ENCODE measurements at regions not wholly inside any gene's neighbourhood (a gene's known extent, or its start where the extent isn't known, plus 50 kb on each side); places are given as distances from the start of the nearest gene placed in this dataset.

GRCh38 chr16:86092586-86093480 lies 193.9 kb downstream of the IRF8 start:
- DNase-seq, result no peak

GRCh38 chr16:86093801-86094750 lies 195.1 kb downstream of the IRF8 start:
- DNase-seq, result no peak

- no peak for DNase-seq
Observed at GRCh38 chr16:86095131-86095752, 196.3 kb downstream of the IRF8 start.

GRCh38 chr16:86095906-86096485 lies 197.0 kb downstream of the IRF8 start:
- no peak for DNase-seq

GRCh38 chr16:86096850-86097249 lies 197.9 kb downstream of the IRF8 start:
- DNase-seq, result no peak

DNA sequence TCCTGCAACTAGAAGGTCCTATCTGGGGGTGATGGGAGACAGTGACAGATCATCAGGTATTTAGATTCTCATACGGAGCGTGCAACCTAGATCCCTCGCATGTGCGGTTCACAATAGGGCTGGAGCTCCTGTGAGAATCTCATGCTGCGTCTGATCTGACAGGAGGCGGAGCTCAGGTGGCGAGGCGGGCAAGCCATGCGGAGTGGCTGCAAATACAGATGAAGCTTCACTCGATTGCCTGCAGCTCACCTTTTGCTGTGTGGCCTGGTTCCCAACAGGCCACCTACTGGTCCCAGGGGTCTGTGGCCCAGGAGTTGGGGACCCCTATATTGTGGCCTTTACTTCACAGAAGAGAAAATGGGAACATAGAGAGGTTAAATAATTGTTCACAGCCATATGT lies 200.4 kb downstream of the IRF8 start:
- DNase-seq, result no peak

- DNase-seq, result peak; percentile 59
Observed at GRCh38 chr16:86100205-86101136, 201.5 kb downstream of the IRF8 start.

DNA sequence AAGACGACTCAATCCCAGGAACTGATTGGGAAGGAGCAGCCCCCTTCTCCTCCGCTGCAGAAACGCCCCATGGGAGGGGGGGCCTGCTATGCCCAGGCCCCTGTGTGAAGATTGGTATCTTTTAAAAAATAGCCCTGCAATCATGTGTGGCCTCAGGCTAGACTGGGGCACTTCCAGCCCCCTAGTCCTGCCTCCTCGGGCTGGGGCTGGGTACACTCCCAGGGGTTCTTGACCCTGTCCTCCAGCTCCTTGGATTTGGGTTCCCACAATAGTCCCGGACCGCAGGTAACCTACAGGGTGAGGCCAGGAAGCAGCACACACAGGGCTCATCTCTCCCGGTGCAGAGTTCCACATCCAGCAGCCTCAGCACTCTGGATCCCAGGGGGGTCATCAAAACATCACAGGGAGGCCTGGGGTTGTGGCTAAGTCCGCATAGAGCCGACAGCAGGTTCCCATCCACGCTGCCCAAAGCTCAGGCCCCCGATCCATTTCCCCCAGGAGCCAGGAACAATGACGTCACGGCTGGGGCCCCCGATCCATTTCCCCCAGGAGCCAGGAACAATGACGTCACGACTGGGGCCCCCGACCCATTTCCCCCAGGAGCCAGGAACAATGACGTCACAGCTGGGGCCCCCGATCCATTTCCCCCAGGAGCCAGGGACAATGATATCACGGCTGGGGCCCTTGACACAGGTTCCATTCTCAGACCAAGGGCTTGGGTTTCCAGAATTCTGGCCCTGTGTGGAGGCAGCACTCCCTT lies 202.4 kb downstream of the IRF8 start:
- no peak for DNase-seq

GRCh38 chr16:86101897-86102157 lies 202.9 kb downstream of the IRF8 start:
- DNase-seq, result no peak

DNA sequence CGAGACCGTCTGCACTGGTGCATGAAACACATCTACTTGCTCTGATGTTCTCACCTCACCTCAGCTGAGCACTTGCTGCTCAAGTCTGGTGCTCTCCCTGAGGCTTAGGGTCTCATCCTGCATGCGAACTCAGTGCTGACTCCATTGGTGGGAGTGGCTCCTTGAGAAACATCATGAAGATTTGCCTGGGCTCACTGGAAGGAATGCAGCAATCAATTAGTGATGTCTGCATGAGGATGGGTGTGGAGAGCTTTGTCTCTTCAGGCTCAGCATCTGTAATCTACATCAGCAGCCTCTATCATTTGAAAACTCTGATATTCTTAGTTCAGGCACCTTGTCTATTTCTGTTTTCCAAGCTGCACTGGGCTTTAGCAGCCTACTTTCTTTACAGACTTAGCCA lies 204.4 kb downstream of the IRF8 start:
- DNase-seq, result no peak

DNA sequence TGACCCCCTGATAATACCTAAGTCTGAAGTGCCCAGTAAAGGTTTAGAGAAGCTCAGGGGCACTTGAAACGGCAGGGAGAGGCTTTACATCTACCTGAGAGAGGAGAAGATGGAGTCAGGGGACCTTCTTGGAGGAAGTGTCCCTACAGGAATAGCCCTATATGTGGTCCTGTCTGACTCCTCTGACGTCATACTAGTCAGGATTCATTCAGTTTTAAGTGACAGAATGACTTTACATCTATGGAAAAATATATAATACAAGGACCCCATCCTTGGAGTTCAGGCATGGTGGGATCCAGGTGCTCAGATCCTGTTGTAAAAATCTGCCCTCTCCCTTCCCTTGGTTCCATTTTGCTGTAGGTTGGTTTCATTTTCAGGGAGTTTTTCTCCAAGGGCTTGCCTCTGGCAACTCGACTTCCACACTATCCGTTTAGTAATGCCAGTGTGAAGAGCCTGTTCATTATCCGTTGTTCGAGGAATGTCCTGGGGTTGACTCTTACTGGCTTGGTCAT lies 205.6 kb downstream of the IRF8 start:
- no peak for DNase-seq

- DNase-seq, result no peak
Observed at GRCh38 chr16:86107215-86107825, 208.4 kb downstream of the IRF8 start.

DNA sequence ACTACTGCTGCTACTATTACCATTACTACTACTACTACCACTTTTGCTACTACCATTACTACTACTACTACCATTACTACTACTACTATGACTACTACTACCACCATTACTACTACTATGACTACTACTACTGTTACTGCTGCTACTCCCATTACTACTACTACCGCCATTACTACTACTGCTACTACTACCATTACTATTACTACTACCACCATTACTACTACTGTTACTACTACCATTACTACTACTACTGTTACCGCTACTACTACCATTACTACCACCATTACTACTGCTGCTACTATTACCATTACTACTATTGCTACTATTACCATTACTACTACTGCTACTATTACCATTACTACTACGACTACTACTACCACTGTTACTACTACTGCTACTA lies 209.1 kb downstream of the IRF8 start:
- no peak for DNase-seq

DNA sequence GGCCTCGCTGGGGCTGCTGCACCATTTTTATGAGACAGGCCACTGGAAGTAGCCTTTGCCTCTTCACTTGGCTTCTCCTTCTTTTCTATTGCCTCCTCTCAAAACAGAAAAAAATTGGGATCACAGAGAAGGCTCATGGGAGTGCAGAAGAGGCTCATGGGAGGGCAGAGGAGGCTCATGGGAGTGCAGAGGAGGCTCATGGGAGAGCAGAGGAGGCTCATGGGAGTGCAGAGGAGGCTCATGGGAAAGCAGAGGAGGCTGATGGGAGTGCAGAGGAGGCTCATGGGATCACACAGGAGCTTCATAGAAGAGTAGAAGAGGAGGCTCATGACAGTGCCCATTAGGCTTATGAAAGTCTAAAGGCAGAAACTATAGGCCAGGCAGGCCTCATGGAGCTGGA lies 211.2 kb downstream of the IRF8 start:
- DNase-seq, result no peak

- DNase-seq, result no peak
Observed at GRCh38 chr16:86110726-86111125, 211.8 kb downstream of the IRF8 start.

GRCh38 chr16:86112178-86112577 lies 213.2 kb downstream of the IRF8 start:
- DNase-seq, result no peak

DNA sequence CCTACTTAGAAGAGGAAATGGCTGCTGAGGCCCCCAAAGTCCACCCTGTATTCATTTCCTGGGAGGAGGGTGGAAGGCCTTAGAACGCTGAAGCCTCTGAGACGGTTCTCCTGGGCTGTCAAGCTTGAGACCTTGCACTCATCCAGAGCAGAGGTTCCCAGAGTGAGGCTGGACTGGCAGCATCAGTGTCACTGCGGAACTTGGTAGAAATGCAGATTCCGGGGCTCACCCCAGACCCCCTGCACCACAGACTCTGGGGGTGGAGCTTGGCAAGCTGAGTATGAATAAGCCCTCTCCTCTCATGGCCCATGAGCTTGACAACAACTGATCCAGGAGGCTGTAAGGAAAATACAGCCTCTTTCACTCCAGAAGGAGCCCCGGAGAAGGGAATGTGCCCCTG lies 218.3 kb downstream of the IRF8 start:
- no peak for DNase-seq

DNA sequence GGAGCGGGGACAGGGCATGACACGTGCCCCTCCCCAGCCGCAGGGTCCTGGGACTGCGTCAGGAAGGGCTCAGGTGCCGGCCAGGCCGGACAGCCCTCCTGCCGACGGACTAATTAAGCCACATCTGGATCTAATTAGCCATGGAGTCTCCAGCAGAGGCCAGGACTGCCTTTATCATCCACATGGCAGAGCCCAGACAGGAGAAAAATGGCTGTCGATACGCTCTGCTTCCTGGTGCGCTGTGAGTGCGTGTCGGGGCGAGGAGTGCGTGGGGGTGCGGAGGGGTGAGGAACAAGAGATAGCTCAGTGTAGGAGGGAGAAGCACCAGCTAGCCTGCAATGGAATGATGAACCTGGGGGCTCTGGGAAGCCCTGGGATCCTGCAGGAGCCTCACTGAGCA lies 218.8 kb downstream of the IRF8 start:
- peak; percentile 15 for DNase-seq

GRCh38 chr16:86118467-86119307 lies 219.7 kb downstream of the IRF8 start:
- no peak for DNase-seq

Measured in fibroblast of skin of abdomen (primary cell).